HEK293T (cell line): ENCODE measurements at regions not wholly inside any gene's neighbourhood (a gene's known extent, or its start where the extent isn't known, plus 50 kb on each side); places are given as distances from the start of the nearest gene placed in this dataset.

Source experiments
- CTCF ChIA-PET: fragments of 350-600 bp; formaldehyde crosslinking; extraction: SDS; loops from one replicate; lab custom pipeline; 2021; ENCODE audit warnings: antibody characterized with exemption, inconsistent platforms; lab: Yijun Ruan, JAX
- POLR2A ChIA-PET: fragments of 350-600 bp; formaldehyde crosslinking; extraction: SDS; loops from one replicate; lab custom pipeline; 2020; ENCODE audit warnings: antibody characterized with exemption, inconsistent platforms; lab: Yijun Ruan, JAX
- DNase-seq: peaks from one replicate; pipeline ENCODE4 v3.0.0; 2012; ENCODE audit warnings: mixed read lengths; ENCODE audit errors: extremely low spot score
- ARNT ChIP-seq: fragments of 450-650 bp; IDR thresholded peaks from 2 replicates; pipeline ENCODE4 v1.6.1; 2017; ENCODE audit warnings: mild to moderate bottlenecking
- BHLHE40 ChIP-seq: fragments of 450-650 bp; IDR thresholded peaks from 2 replicates; pipeline ENCODE4 v1.6.1; 2016; ENCODE audit warnings: mild to moderate bottlenecking, moderate library complexity, borderline replicate concordance
- CTBP1 ChIP-seq: fragments of 450-650 bp; IDR thresholded peaks from 2 replicates; pipeline ENCODE4 v1.6.1; 2016; ENCODE audit warnings: borderline replicate concordance
- ELF4 ChIP-seq: fragments of 450-650 bp; IDR thresholded peaks from 2 replicates; pipeline ENCODE4 v1.6.1; 2017; ENCODE audit warnings: antibody characterized with exemption
- FOXA1 ChIP-seq: fragments of 450-650 bp; IDR thresholded peaks from 2 replicates; pipeline ENCODE4 v1.6.1; 2016; ENCODE audit warnings: mild to moderate bottlenecking
- FOXK2 ChIP-seq: fragments of 450-650 bp; IDR thresholded peaks from 2 replicates; pipeline ENCODE4 v1.6.1; 2016; ENCODE audit warnings: mild to moderate bottlenecking
- FOXM1 ChIP-seq: fragments of 450-650 bp; IDR thresholded peaks from 2 replicates; pipeline ENCODE4 v1.6.1; 2017; ENCODE audit warnings: mild to moderate bottlenecking, borderline replicate concordance
- HDGF ChIP-seq: fragments of 450-650 bp; IDR thresholded peaks from 2 replicates; pipeline ENCODE4 v1.6.1; 2017; ENCODE audit warnings: antibody characterized with exemption, borderline replicate concordance
- L3MBTL2 ChIP-seq: fragments of 450-650 bp; conservative IDR thresholded peaks from 2 replicates; pipeline ENCODE4 v1.6.1; 2016; ENCODE audit warnings: mild to moderate bottlenecking
- LEF1 ChIP-seq: fragments of 450-650 bp; IDR thresholded peaks from 2 replicates; pipeline ENCODE4 v1.6.1; 2017; ENCODE audit warnings: mild to moderate bottlenecking, borderline replicate concordance
- NFRKB ChIP-seq: fragments of 450-650 bp; IDR thresholded peaks from 2 replicates; pipeline ENCODE4 v1.6.1; 2016; ENCODE audit warnings: mild to moderate bottlenecking, moderate library complexity
- SP1 ChIP-seq: fragments of 450-650 bp; IDR thresholded peaks from 2 replicates; pipeline ENCODE4 v1.6.1; 2017
- SUZ12 ChIP-seq: fragments of 450-650 bp; IDR thresholded peaks from 2 replicates; pipeline ENCODE4 v1.6.1; 2016; ENCODE audit warnings: mild to moderate bottlenecking
- TARDBP ChIP-seq: fragments of 450-650 bp; IDR thresholded peaks from 2 replicates; pipeline ENCODE4 v1.6.1; 2016
- ZNF384 ChIP-seq: fragments of 450-650 bp; IDR thresholded peaks from 2 replicates; pipeline ENCODE4 v1.6.1; 2016
- TF ChIP-seq, protein P1 (sequence below): fragments of 450-650 bp; IDR thresholded peaks from 2 replicates; pipeline ENCODE4 v1.6.1; 2016

GRCh38 chr5:169412831-169413230, 111.9 kb upstream of the SLIT3 start:
- CTCF ChIA-PET = no interaction called here

GRCh38 chr5:169411786-169412430, 111.0 kb upstream of the SLIT3 start:
- DNase-seq = no peak
- POLR2A ChIA-PET = no interaction called here
- CTCF ChIA-PET = no interaction called here
- TF ChIP-seq, protein P1, sequence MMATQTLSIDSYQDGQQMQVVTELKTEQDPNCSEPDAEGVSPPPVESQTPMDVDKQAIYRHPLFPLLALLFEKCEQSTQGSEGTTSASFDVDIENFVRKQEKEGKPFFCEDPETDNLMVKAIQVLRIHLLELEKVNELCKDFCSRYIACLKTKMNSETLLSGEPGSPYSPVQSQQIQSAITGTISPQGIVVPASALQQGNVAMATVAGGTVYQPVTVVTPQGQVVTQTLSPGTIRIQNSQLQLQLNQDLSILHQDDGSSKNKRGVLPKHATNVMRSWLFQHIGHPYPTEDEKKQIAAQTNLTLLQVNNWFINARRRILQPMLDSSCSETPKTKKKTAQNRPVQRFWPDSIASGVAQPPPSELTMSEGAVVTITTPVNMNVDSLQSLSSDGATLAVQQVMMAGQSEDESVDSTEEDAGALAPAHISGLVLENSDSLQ = no peak
- TF ChIP-seq CTBP1 (no peak), FOXA1 (no peak), BHLHE40 (no peak), NFRKB (no peak), ZNF384 (no peak), HDGF (no peak), ELF4 (no peak), FOXK2 (no peak), SUZ12 (no peak), L3MBTL2 (no peak), SP1 (no peak), FOXM1 (no peak), TARDBP (no peak), LEF1 (no peak)

More at GRCh38 chr5:169412831-169413230, 111.9 kb upstream of the SLIT3 start:
- DNase-seq = no peak
- TF ChIP-seq NFRKB = no peak
- TF ChIP-seq SP1 = no peak
- TF ChIP-seq, protein P1 = no peak
- TF ChIP-seq ARNT = no peak
- no peak for TF ChIP-seq ZNF384
- no peak for TF ChIP-seq HDGF
- POLR2A ChIA-PET = no interaction called here

GRCh38 chr5:169410996-169411783, 110.3 kb upstream of the SLIT3 start:
- no peak for TF ChIP-seq TARDBP
- TF ChIP-seq LEF1 = no peak
- TF ChIP-seq, protein P1 = no peak
- no peak for TF ChIP-seq L3MBTL2
- no peak for TF ChIP-seq CTBP1
- TF ChIP-seq FOXA1 = no peak
- no peak for TF ChIP-seq NFRKB
- no peak for TF ChIP-seq SUZ12
- TF ChIP-seq HDGF = no peak
- TF ChIP-seq FOXM1 = no peak
- TF ChIP-seq SP1 = no peak
- TF ChIP-seq BHLHE40 = no peak
- TF ChIP-seq ARNT = no peak
- no peak for TF ChIP-seq FOXK2
- no peak for TF ChIP-seq ELF4
- no peak for TF ChIP-seq ZNF384
- POLR2A ChIA-PET = no interaction called here
- CTCF ChIA-PET = no interaction called here
- no peak for DNase-seq

DNA sequence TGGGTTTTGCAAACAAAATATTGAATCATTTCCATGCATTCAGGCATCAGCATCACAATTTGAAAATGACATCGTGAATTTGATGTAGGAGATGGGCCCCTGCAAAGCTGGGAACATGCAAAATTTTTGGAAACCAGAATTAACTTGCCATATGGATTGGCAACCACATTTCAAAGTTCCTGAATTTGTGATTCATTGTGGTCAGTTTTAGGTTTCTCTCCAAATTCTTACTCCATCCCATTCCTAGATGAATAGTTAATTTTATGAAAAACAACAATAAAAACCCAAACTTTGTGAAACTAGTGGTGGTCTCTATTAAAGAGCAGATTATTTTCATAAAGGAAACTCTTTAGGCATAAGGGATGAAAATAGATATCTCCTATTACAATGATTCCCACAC, 107.8 kb upstream of the SLIT3 start:
- TF ChIP-seq HDGF (no peak), ARNT (no peak), FOXA1 (no peak), ELF4 (no peak), FOXK2 (no peak), TARDBP (no peak), NFRKB (no peak), LEF1 (no peak), SUZ12 (no peak), BHLHE40 (no peak), FOXM1 (no peak), ZNF384 (no peak), SP1 (no peak), L3MBTL2 (no peak)
- TF ChIP-seq, protein P1 = no peak
- ChIA-PET CTCF (no interaction called here), POLR2A (no interaction called here)
- no peak for DNase-seq

GRCh38 chr5:169408171-169408570, 107.2 kb upstream of the SLIT3 start:
- CTCF ChIA-PET = no interaction called here
- TF ChIP-seq SUZ12 = no peak
- no peak for TF ChIP-seq SP1
- TF ChIP-seq LEF1 = no peak
- no peak for TF ChIP-seq ELF4
- no peak for TF ChIP-seq NFRKB
- TF ChIP-seq L3MBTL2 = no peak
- no peak for DNase-seq
- POLR2A ChIA-PET = no interaction called here

DNA sequence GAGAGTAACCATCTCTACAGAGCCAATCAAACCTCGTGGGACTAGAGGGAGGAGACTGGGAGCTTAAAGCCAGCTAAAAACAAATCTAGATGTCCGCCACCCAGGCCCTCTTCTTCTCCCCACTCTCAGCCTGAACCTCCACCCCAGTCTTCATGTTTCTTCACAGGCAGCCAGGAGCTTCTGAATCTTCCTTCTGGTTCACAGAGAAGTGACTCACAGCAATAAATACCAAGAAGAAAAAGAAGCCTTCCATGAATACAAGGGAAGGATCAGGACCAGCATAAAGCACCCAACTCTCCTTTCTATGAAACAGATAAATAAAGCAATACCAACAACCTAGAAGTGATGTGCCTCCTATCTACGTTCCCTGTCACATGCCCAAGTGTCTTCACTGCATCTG, 103.3 kb upstream of the SLIT3 start:
- CTCF ChIA-PET = no interaction called here
- POLR2A ChIA-PET = no interaction called here
- DNase-seq = no peak
- TF ChIP-seq BHLHE40 (no peak), SUZ12 (no peak), TARDBP (no peak), SP1 (no peak), ARNT (no peak), ZNF384 (no peak), FOXK2 (no peak)
